HG03060 (cell line): ENCODE measurements at regions not wholly inside any gene's neighbourhood (a gene's known extent, or its start where the extent isn't known, plus 50 kb on each side); places are given as distances from the start of the nearest gene placed in this dataset.
"Not testable (repeated sequence)": the region's sequence is repeated elsewhere in the genome, so short reads cannot be mapped to it uniquely, and the experiment has no call there.

Source experiments
- ATAC-seq: cut with Tn5 transposase; IDR thresholded peaks from one replicate; pipeline ENCODE4 v1.9.1; 2021; ENCODE audit warnings: low read depth, moderate number of reproducible peaks; ENCODE audit not compliant: unreplicated experiment

- ATAC-seq = no peak
These were observed 1052.8 kb upstream of the SPRY2 start for GRCh38 chr13:81393721-81394120.

- no peak for ATAC-seq
These were observed 1052.2 kb upstream of the SPRY2 start for GRCh38 chr13:81393110-81393509.

- ATAC-seq = no peak
These were observed 1047.5 kb upstream of the SPRY2 start for GRCh38 chr13:81388400-81388799.

GRCh38 chr13:81383444-81383843 lies 1042.5 kb upstream of the SPRY2 start:
- ATAC-seq = no peak

GRCh38 chr13:81382246-81382645 lies 1041.3 kb upstream of the SPRY2 start:
- ATAC-seq = no peak

- ATAC-seq = no peak
These were observed 1040.6 kb upstream of the SPRY2 start for GRCh38 chr13:81381560-81381959.

- no peak for ATAC-seq
These were observed 1038.3 kb upstream of the SPRY2 start for GRCh38 chr13:81379183-81379582.

- ATAC-seq = no peak
These were observed 1037.0 kb upstream of the SPRY2 start for GRCh38 chr13:81377921-81378320.

- no peak for ATAC-seq
These were observed 1034.8 kb upstream of the SPRY2 start for GRCh38 chr13:81375709-81376108.

- ATAC-seq = not testable (repeated sequence)
These were observed 1021.8 kb upstream of the SPRY2 start for GRCh38 chr13:81362711-81363110.

GRCh38 chr13:81350056-81350455 lies 1009.1 kb upstream of the SPRY2 start:
- ATAC-seq = no peak

- ATAC-seq = not testable (repeated sequence)
These were observed 999.5 kb upstream of the SPRY2 start for GRCh38 chr13:81340118-81341069.

- ATAC-seq = not testable (repeated sequence)
These were observed 998.7 kb upstream of the SPRY2 start for GRCh38 chr13:81339666-81340065.

- ATAC-seq = no peak
These were observed 993.6 kb upstream of the SPRY2 start for GRCh38 chr13:81334481-81334880.

GRCh38 chr13:81326913-81327312 lies 986.0 kb upstream of the SPRY2 start:
- ATAC-seq = no peak

- no peak for ATAC-seq
These were observed 979.6 kb upstream of the SPRY2 start for GRCh38 chr13:81320516-81320915.

- ATAC-seq = no peak
These were observed 978.4 kb upstream of the SPRY2 start for GRCh38 chr13:81319351-81319750.

GRCh38 chr13:81318231-81319019 lies 977.5 kb upstream of the SPRY2 start:
- no peak for ATAC-seq

- ATAC-seq = no peak
These were observed 973.5 kb upstream of the SPRY2 start for GRCh38 chr13:81314461-81314860.

GRCh38 chr13:81305928-81306327 lies 965.0 kb upstream of the SPRY2 start:
- ATAC-seq = no peak

GRCh38 chr13:81304121-81304659 lies 963.3 kb upstream of the SPRY2 start:
- ATAC-seq = no peak
